Caco-2 (cell line): ENCODE measurements at regions not wholly inside any gene's neighbourhood (a gene's known extent, or its start where the extent isn't known, plus 50 kb on each side); places are given as distances from the start of the nearest gene placed in this dataset.

Experiments used
- BruUV-seq: library from RNA; stranded (reverse); fragments of 400-500 nt; replicated peaks from 2 replicates; lab custom pipeline; 2021; lab: Mats Ljungman, UMichigan
- CTCF ChIA-PET: fragments of 300-600 bp; sonication (Branson Sonifier 250); formaldehyde crosslinking; loops from one replicate; lab custom pipeline; 2022; ENCODE audit warnings: antibody characterized with exemption; lab: Charles Lee
- POLR2A ChIA-PET: fragments of 300-600 bp; sonication (Branson Sonifier 250); formaldehyde crosslinking; loops from one replicate; lab custom pipeline; 2022; ENCODE audit warnings: antibody characterized with exemption; lab: Charles Lee
- DNase-seq, 2 experiments: peaks; one replicate each; pipeline versions ENCODE4 v3.0.0 to v3.0.0-alpha.2; 2020 to 2022
- H3K27me3 ChIP-seq: replicated peaks from 2 replicates; pipeline ENCODE4 v1.6.0; 2011; ENCODE audit warnings: low read length; ENCODE audit not compliant: control insufficient read depth, insufficient read depth
- H3K36me3 ChIP-seq: 2 replicates; pipeline ENCODE4 v1.5.1; 2011; ENCODE audit warnings: low read length; ENCODE audit not compliant: control insufficient read depth, insufficient read depth
- H3K4me1 ChIP-seq: fragments of 250-450 bp; sonication (Bioruptor Pico); 2 replicates; pipeline ENCODE4 v1.5.1; 2020; ENCODE audit warnings: mild to moderate bottlenecking
- H3K4me3 ChIP-seq: 2 replicates; pipeline ENCODE4 v1.5.1; 2011; ENCODE audit warnings: low read depth, mild to moderate bottlenecking, control low read depth, low read length
- H3K9me3 ChIP-seq: fragments of 250-450 bp; sonication (Bioruptor Pico); 2 replicates; pipeline ENCODE4 v1.5.1; 2020; ENCODE audit warnings: mild to moderate bottlenecking, moderate library complexity
- H3K27ac Mint-ChIP-seq: one replicate; pipeline ENCODE4 v1.8.0; 2022; ENCODE audit warnings: mixed read lengths; ENCODE audit not compliant: unreplicated experiment
- H3K27me3 Mint-ChIP-seq: one replicate; pipeline ENCODE4 v1.8.0; 2022; ENCODE audit warnings: mixed read lengths; ENCODE audit not compliant: insufficient read depth, unreplicated experiment
- H3K36me3 Mint-ChIP-seq: one replicate; pipeline ENCODE4 v1.8.0; 2022; ENCODE audit warnings: mild to moderate bottlenecking, mixed read lengths; ENCODE audit not compliant: insufficient read depth, unreplicated experiment
- H3K4me1 Mint-ChIP-seq: one replicate; pipeline ENCODE4 v1.8.0; 2022; ENCODE audit warnings: low read depth, mixed read lengths; ENCODE audit not compliant: unreplicated experiment
- H3K4me3 Mint-ChIP-seq: one replicate; pipeline ENCODE4 v1.8.0; 2022; ENCODE audit warnings: mild to moderate bottlenecking, moderate library complexity, mixed read lengths; ENCODE audit not compliant: unreplicated experiment
- H3K9me3 Mint-ChIP-seq: one replicate; pipeline ENCODE4 v1.8.0; 2022; ENCODE audit warnings: mixed read lengths; ENCODE audit not compliant: unreplicated experiment
- intact Hi-C: fragments of 100-400 bp; cut with micrococcal nuclease; formaldehyde crosslinking; loops from one replicate; pipeline ENCODE4 v1.10.0; 2022; ENCODE audit not compliant: unreplicated experiment
- TF ChIP-seq, protein P1 (sequence below), 2 experiments: fragments of 200-600 bp in 1 of 2; IDR thresholded peaks; 1 replicate in 1 of 2; 2 replicates in 1 of 2; pipeline versions ENCODE4 v1.5.1 to v1.8.0; 2011 to 2022; ENCODE audit warnings: antibody characterized with exemption in 1 of 2, control low read depth in 1 of 2, inconsistent platforms in 1 of 2, low read depth in 1 of 2, low read length in 1 of 2, mild to moderate bottlenecking in 1 of 2, moderate library complexity in 1 of 2; ENCODE audit not compliant: insufficient read depth in 1 of 2, severe bottlenecking in 1 of 2, unreplicated experiment in 1 of 2

DNA sequence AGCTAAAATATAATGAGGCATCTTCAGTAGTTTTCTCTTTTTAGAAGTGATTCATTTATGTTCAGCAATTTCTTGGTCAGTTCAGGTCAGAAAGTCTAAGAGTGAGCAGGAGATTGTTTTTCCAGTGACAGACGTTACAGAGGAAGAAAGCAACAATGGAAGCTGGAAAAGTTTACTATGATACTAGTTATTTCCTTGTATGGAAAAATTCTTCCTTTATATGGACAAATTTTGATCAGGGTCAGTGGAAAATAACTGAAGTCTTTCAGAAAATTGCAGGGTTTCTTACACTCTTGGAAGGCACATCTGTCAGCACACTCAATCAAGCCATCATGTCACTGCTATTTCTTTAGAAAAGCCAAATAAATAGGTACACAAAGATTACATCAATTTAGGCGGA, 1120.7 kb downstream of the FAT4 start:
- Histone ChIP-seq H3K36me3 (no peaks in the 10 kb centered on the region), H3K9me3 (no peaks in the 10 kb centered on the region), H3K4me3 (no peak overlapping the region), H3K4me1 (no peaks in the 10 kb centered on the region), H3K27me3 (no peaks in the 10 kb centered on the region)
- TF ChIP-seq, protein P1, sequence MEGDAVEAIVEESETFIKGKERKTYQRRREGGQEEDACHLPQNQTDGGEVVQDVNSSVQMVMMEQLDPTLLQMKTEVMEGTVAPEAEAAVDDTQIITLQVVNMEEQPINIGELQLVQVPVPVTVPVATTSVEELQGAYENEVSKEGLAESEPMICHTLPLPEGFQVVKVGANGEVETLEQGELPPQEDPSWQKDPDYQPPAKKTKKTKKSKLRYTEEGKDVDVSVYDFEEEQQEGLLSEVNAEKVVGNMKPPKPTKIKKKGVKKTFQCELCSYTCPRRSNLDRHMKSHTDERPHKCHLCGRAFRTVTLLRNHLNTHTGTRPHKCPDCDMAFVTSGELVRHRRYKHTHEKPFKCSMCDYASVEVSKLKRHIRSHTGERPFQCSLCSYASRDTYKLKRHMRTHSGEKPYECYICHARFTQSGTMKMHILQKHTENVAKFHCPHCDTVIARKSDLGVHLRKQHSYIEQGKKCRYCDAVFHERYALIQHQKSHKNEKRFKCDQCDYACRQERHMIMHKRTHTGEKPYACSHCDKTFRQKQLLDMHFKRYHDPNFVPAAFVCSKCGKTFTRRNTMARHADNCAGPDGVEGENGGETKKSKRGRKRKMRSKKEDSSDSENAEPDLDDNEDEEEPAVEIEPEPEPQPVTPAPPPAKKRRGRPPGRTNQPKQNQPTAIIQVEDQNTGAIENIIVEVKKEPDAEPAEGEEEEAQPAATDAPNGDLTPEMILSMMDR (IDR thresholded peaks at IDR 0.05; ENCODE audit: insufficient read depth in 1 of 2, low read depth in 1 of 2, low read length in 1 of 2, severe bottlenecking in 1 of 2, unreplicated experiment in 1 of 2) = no peak
- intact Hi-C loops = no loop called here
- no peak for DNase-seq
- H3K27ac Mint-ChIP-seq = no peak overlapping the region
- no peaks in the 10 kb centered on the region for H3K36me3 Mint-ChIP-seq
- H3K4me1 Mint-ChIP-seq = no peaks in the 10 kb centered on the region
- POLR2A ChIA-PET = no interaction called here
- CTCF ChIA-PET = no interaction called here
- no TSS peak for BruUV-seq
- H3K9me3 Mint-ChIP-seq = no peaks in the 10 kb centered on the region
- H3K27me3 Mint-ChIP-seq = no peaks in the 10 kb centered on the region
- no peak overlapping the region for H3K4me3 Mint-ChIP-seq

DNA sequence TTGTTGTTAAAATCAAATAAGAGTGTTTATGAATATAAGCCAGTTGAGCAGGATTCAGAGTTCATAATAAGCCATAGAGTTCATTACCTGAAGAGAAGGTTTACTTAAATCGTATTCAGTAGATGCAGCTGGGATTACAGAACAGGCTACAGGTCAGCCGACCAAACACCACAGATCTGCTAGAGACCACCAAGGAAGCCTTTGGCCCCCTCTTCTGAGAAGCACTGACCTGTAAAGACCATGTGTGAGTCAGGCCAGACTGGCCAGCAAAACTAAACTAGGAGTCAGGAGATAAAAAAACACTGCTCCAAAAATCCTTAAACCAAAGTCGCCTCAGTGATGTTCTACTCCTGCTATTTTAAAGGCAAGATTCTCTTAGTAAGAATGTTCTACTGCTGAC, 1125.5 kb downstream of the FAT4 start:
- Histone ChIP-seq H3K4me3 (no peak overlapping the region), H3K36me3 (no peaks in the 10 kb centered on the region), H3K4me1 (no peaks in the 10 kb centered on the region), H3K9me3 (no peaks in the 10 kb centered on the region), H3K27me3 (no peaks in the 10 kb centered on the region)
- DNase-seq = no peak
- CTCF ChIA-PET = no interaction called here
- POLR2A ChIA-PET = no interaction called here
- H3K36me3 Mint-ChIP-seq = no peaks in the 10 kb centered on the region
- no peak overlapping the region for H3K27ac Mint-ChIP-seq
- H3K27me3 Mint-ChIP-seq = no peaks in the 10 kb centered on the region
- H3K9me3 Mint-ChIP-seq = no peaks in the 10 kb centered on the region
- intact Hi-C loops = no loop called here
- H3K4me3 Mint-ChIP-seq = no peak overlapping the region
- TF ChIP-seq, protein P1 (IDR thresholded peaks at IDR 0.05; ENCODE audit: insufficient read depth in 1 of 2, low read depth in 1 of 2, low read length in 1 of 2, severe bottlenecking in 1 of 2, unreplicated experiment in 1 of 2) = no peak
- no TSS peak for BruUV-seq
- no peaks in the 10 kb centered on the region for H3K4me1 Mint-ChIP-seq

DNA sequence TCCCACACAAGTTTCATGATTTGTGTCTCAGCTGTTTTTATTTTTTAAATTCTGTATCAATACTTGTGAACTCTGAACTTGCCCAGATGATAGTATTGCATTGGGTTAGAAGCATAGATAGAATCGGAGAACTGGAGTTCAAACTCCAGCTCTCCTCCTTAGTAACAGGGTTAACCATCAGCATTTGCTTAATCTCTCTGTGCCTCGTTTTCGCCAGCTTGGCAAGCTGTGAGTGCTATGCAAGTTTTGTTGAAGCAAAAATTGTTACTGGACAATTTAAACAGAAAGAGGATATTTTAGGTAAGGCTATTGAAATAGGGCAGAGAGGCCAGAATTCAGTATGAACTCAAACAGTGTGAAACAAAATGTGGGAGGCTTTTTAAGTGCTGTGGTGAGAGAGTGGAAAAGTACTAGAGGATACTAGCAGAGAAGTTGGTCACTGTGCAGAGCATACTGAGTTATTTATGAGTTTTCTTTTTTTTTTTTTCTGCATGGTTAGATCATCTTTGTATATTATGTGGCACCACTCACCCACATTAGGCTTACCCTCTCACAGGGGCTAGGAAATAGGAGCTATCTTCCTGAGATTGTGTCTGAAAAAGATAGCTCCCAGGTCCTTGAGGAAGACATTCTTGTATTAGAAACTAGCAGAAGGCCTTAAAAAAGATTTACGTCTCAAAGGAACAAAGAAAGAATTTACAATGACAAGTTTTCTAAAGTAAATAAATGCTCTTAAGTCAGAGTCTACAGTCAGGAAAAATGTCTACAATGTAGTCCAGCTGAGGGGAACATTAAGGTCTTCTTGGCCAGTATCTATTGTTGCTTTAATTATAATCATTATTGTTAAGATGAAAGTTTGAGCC, 1126.6 kb downstream of the FAT4 start:
- DNase-seq = no peak
- no peak overlapping the region for H3K27ac Mint-ChIP-seq
- Histone ChIP-seq H3K9me3 (no peaks in the 10 kb centered on the region), H3K4me1 (no peaks in the 10 kb centered on the region), H3K27me3 (no peaks in the 10 kb centered on the region), H3K36me3 (no peaks in the 10 kb centered on the region), H3K4me3 (no peak overlapping the region)
- POLR2A ChIA-PET = no interaction called here
- H3K36me3 Mint-ChIP-seq = no peaks in the 10 kb centered on the region
- no peaks in the 10 kb centered on the region for H3K27me3 Mint-ChIP-seq
- TF ChIP-seq, protein P1 (IDR thresholded peaks at IDR 0.05; ENCODE audit: insufficient read depth in 1 of 2, low read depth in 1 of 2, low read length in 1 of 2, severe bottlenecking in 1 of 2, unreplicated experiment in 1 of 2) = no peak
- H3K9me3 Mint-ChIP-seq = no peaks in the 10 kb centered on the region
- no peak overlapping the region for H3K4me3 Mint-ChIP-seq
- no peaks in the 10 kb centered on the region for H3K4me1 Mint-ChIP-seq
- intact Hi-C loops = no loop called here
- CTCF ChIA-PET = no interaction called here
- BruUV-seq = no TSS peak
